HUES64 (cell line): ENCODE measurements at regions not wholly inside any gene's neighbourhood (a gene's known extent, or its start where the extent isn't known, plus 50 kb on each side); places are given as distances from the start of the nearest gene placed in this dataset.
"Not testable (repeated sequence)": the region's sequence is repeated elsewhere in the genome, so short reads cannot be mapped to it uniquely, and the experiment has no call there.

Source experiments
- H3K27ac ChIP-seq: 2 replicates; pipeline ENCODE4 v1.7.0; 2013; ENCODE audit warnings: low read depth, low read length, inconsistent platforms
- H3K27me3 ChIP-seq: 2 replicates; pipeline ENCODE4 v1.6.1; 2013; ENCODE audit warnings: mild to moderate bottlenecking, low read length; ENCODE audit not compliant: insufficient read depth
- H3K36me3 ChIP-seq: 2 replicates; pipeline ENCODE4 v1.6.1; 2013; ENCODE audit warnings: mild to moderate bottlenecking, low read length; ENCODE audit not compliant: insufficient read depth
- H3K4me1 ChIP-seq: 2 replicates; pipeline ENCODE4 v1.6.1; 2013; ENCODE audit warnings: mild to moderate bottlenecking, low read length, moderate library complexity; ENCODE audit not compliant: insufficient read depth
- H3K4me3 ChIP-seq: 2 replicates; pipeline ENCODE4 v1.5.1; 2013; ENCODE audit warnings: mild to moderate bottlenecking, low read length, moderate library complexity
- H3K9ac ChIP-seq: 2 replicates; pipeline ENCODE4 v1.6.1; 2013; ENCODE audit warnings: mild to moderate bottlenecking, low read depth, low read length
- H3K9me3 ChIP-seq: 2 replicates; pipeline ENCODE4 v1.6.1; 2013; ENCODE audit warnings: low read depth, low read length; ENCODE audit not compliant: insufficient read depth
- WGBS: fragments of 150-250, 120-280 bp; methylation state at CpG from one replicate; pipeline ENCODE4 v1.1.7; 2013; ENCODE audit warnings: missing lambda C conversion rate; 5-methylcytosine and 5-hydroxymethylcytosine counted together

GRCh38 chr2:163964278-163964677, 228.5 kb upstream of the FIGN start:
- not testable (repeated sequence) for H3K4me3 ChIP-seq, H3K9ac ChIP-seq, H3K36me3 ChIP-seq, H3K4me1 ChIP-seq, H3K27me3 ChIP-seq, H3K27ac ChIP-seq, H3K9me3 ChIP-seq
- 96% methylated on average over 6 of the region's 6 CpGs for WGBS

- Histone ChIP-seq H3K4me3 (no peak overlapping the region), H3K4me1 (no peaks in the 10 kb centered on the region), H3K36me3 (no peaks in the 10 kb centered on the region), H3K9ac (no peak overlapping the region), H3K27ac (no peak overlapping the region), H3K27me3 (no peaks in the 10 kb centered on the region), H3K9me3 (peaks cover 8% of the 10 kb centered on the region; the same call in 1 of the 2 replicates)
- WGBS: 96% methylated on average over 4 of the region's 5 CpGs
These were observed 217.6 kb upstream of the FIGN start for GRCh38 chr2:163953390-163953907.

- Histone ChIP-seq H3K9ac (no peak overlapping the region), H3K36me3 (no peaks in the 10 kb centered on the region), H3K27ac (no peak overlapping the region), H3K4me1 (no peaks in the 10 kb centered on the region), H3K4me3 (no peak overlapping the region), H3K9me3 (peaks cover 8% of the 10 kb centered on the region; the same call in 1 of the 2 replicates), H3K27me3 (no peaks in the 10 kb centered on the region)
These were observed 215.5 kb upstream of the FIGN start for GRCh38 chr2:163951312-163951711.

GRCh38 chr2:163949693-163950092, 213.9 kb upstream of the FIGN start:
- no peak overlapping the region for H3K27ac ChIP-seq
- H3K36me3 ChIP-seq: no peaks in the 10 kb centered on the region
- H3K4me1 ChIP-seq: no peaks in the 10 kb centered on the region
- no peak overlapping the region for H3K9ac ChIP-seq
- peaks cover 8% of the 10 kb centered on the region; the same call in 1 of the 2 replicates for H3K9me3 ChIP-seq
- H3K4me3 ChIP-seq: no peak overlapping the region
- no peaks in the 10 kb centered on the region for H3K27me3 ChIP-seq

- no peak overlapping the region for H3K4me3 ChIP-seq
- H3K27ac ChIP-seq: no peak overlapping the region; the same call in 1 of the 2 replicates
- no peak overlapping the region for H3K9ac ChIP-seq
- H3K9me3 ChIP-seq: no peaks in the 10 kb centered on the region
- WGBS: 98% methylated on average over 4 of the region's 4 CpGs
- peaks cover 17% of the 10 kb centered on the region; the same call in 1 of the 2 replicates for H3K4me1 ChIP-seq
- H3K27me3 ChIP-seq: no peaks in the 10 kb centered on the region
- H3K36me3 ChIP-seq: no peaks in the 10 kb centered on the region
These were observed 208.5 kb upstream of the FIGN start for GRCh38 chr2:163944347-163944737.

GRCh38 chr2:163943403-163944346, 207.9 kb upstream of the FIGN start:
- Histone ChIP-seq H3K4me3 (no peak overlapping the region), H3K9ac (no peak overlapping the region; the same call in 1 of the 2 replicates), H3K9me3 (no peaks in the 10 kb centered on the region), H3K27ac (no peak overlapping the region; the same call in 1 of the 2 replicates), H3K27me3 (no peaks in the 10 kb centered on the region), H3K36me3 (no peaks in the 10 kb centered on the region), H3K4me1 (peaks cover 17% of the 10 kb centered on the region; the same call in 1 of the 2 replicates)
- WGBS: 76% methylated on average over 5 of the region's 9 CpGs

- no peaks in the 10 kb centered on the region for H3K27me3 ChIP-seq
- no peaks in the 10 kb centered on the region for H3K36me3 ChIP-seq
- no peak overlapping the region for H3K27ac ChIP-seq
- H3K4me3 ChIP-seq: no peak overlapping the region
- H3K4me1 ChIP-seq: no peaks in the 10 kb centered on the region; the same call in 1 of the 2 replicates
- H3K9me3 ChIP-seq: no peaks in the 10 kb centered on the region
- H3K9ac ChIP-seq: no peak overlapping the region
These were observed 198.3 kb upstream of the FIGN start for GRCh38 chr2:163934131-163934530.

GRCh38 chr2:163919717-163920116, 183.9 kb upstream of the FIGN start:
- no peak overlapping the region for H3K9ac ChIP-seq
- H3K27me3 ChIP-seq: no peaks in the 10 kb centered on the region
- H3K4me1 ChIP-seq: no peaks in the 10 kb centered on the region
- no peak overlapping the region for H3K27ac ChIP-seq
- no peaks in the 10 kb centered on the region for H3K36me3 ChIP-seq
- 97% methylated on average over 5 of the region's 5 CpGs for WGBS
- H3K9me3 ChIP-seq: peaks cover 7% of the 10 kb centered on the region; the same call in 1 of the 2 replicates
- no peak overlapping the region for H3K4me3 ChIP-seq

- 97% methylated on average over 19 of the region's 19 CpGs for WGBS
- not testable (repeated sequence) for H3K4me3 ChIP-seq
These were observed 178.7 kb upstream of the FIGN start for GRCh38 chr2:163914486-163914885.

GRCh38 chr2:163913532-163913944, 177.7 kb upstream of the FIGN start:
- not testable (repeated sequence) for H3K27me3 ChIP-seq, H3K36me3 ChIP-seq, H3K4me1 ChIP-seq, H3K4me3 ChIP-seq, H3K9me3 ChIP-seq, H3K27ac ChIP-seq, H3K9ac ChIP-seq
- 97% methylated on average over 32 of the region's 32 CpGs for WGBS

More at GRCh38 chr2:163914486-163914885, 178.7 kb upstream of the FIGN start:
- not testable (repeated sequence) for H3K9me3 ChIP-seq, H3K9ac ChIP-seq, H3K27me3 ChIP-seq, H3K27ac ChIP-seq, H3K4me1 ChIP-seq, H3K36me3 ChIP-seq

- WGBS: 98% methylated on average over 40 of the region's 40 CpGs
- no peaks in the 10 kb centered on the region for H3K27me3 ChIP-seq
- no peak overlapping the region for H3K27ac ChIP-seq
- H3K36me3 ChIP-seq: no peaks in the 10 kb centered on the region
- no peaks in the 10 kb centered on the region for H3K4me1 ChIP-seq
- H3K9ac ChIP-seq: no peak overlapping the region
- peaks cover 3% of the 10 kb centered on the region; the same call in 1 of the 2 replicates for H3K9me3 ChIP-seq
- no peak overlapping the region for H3K4me3 ChIP-seq
These were observed 173.7 kb upstream of the FIGN start for GRCh38 chr2:163909411-163910080.
